Epithelial cell of proximal tubule (primary cell): ENCODE measurements at regions not wholly inside any gene's neighbourhood (a gene's known extent, or its start where the extent isn't known, plus 50 kb on each side); places are given as distances from the start of the nearest gene placed in this dataset.
"Not testable (repeated sequence)": the region's sequence is repeated elsewhere in the genome, so short reads cannot be mapped to it uniquely, and the experiment has no call there.

ENCODE experiments used
- DNase-seq: peaks from one replicate; pipeline ENCODE4 v3.0.0-alpha.2; 2011; ENCODE audit warnings: low read depth
- H3K4me3 ChIP-seq: 2 replicates; pipeline ENCODE4 v1.5.1; 2011; ENCODE audit warnings: low read depth, mild to moderate bottlenecking, low read length
- CTCF ChIP-seq: conservative IDR thresholded peaks from 2 replicates; pipeline ENCODE4 v1.5.1; 2012; ENCODE audit warnings: low read depth, mild to moderate bottlenecking, low read length

GRCh38 chr2:58701688-58702301, 460.7 kb upstream of the FANCL start:
- TF ChIP-seq CTCF, result no peak
- DNase-seq, result no peak

GRCh38 chr2:58700591-58700990, 459.5 kb upstream of the FANCL start:
- no peak for TF ChIP-seq CTCF
- no peak overlapping the region for H3K4me3 ChIP-seq
- DNase-seq, result no peak

More at GRCh38 chr2:58701688-58702301, 460.7 kb upstream of the FANCL start:
- H3K4me3 ChIP-seq, result no peak overlapping the region

- no peak for DNase-seq
- TF ChIP-seq CTCF, result no peak
- H3K4me3 ChIP-seq, result no peak overlapping the region
Measured at GRCh38 chr2:58699411-58699810, 458.3 kb upstream of the FANCL start.

- DNase-seq, result no peak
- no peak for TF ChIP-seq CTCF
- no peak overlapping the region for H3K4me3 ChIP-seq
Measured at GRCh38 chr2:58698620-58699019, 457.5 kb upstream of the FANCL start.

GRCh38 chr2:58694114-58694513, 453.0 kb upstream of the FANCL start:
- not testable (repeated sequence) for DNase-seq

GRCh38 chr2:58691041-58691440, 449.9 kb upstream of the FANCL start:
- not testable (repeated sequence) for DNase-seq, H3K4me3 ChIP-seq

More at GRCh38 chr2:58694114-58694513, 453.0 kb upstream of the FANCL start:
- not testable (repeated sequence) for H3K4me3 ChIP-seq

- H3K4me3 ChIP-seq, result no peak overlapping the region
- no peak for TF ChIP-seq CTCF
- no peak for DNase-seq
Measured at GRCh38 chr2:58688813-58689212, 447.7 kb upstream of the FANCL start.

GRCh38 chr2:58686776-58687175, 445.7 kb upstream of the FANCL start:
- H3K4me3 ChIP-seq, result no peak overlapping the region
- no peak for DNase-seq

More at GRCh38 chr2:58686776-58687175, 445.7 kb upstream of the FANCL start:
- no peak for TF ChIP-seq CTCF
